HepG2 (cell line): ENCODE measurements at regions not wholly inside any gene's neighbourhood (a gene's known extent, or its start where the extent isn't known, plus 50 kb on each side); places are given as distances from the start of the nearest gene placed in this dataset.

ENCODE experiments used
- ATAC-seq: fragments of 200-7000 bp; cut with Tn5 transposase; 3 replicates; pipeline ENCODE4 v1.9.1; 2020; ENCODE audit warnings: mild to moderate bottlenecking, moderate library complexity
- BruUV-seq: library from RNA; stranded (reverse); fragments of 400-500 nt; replicated peaks from 2 replicates; lab custom pipeline; 2021; lab: Mats Ljungman, UMichigan
- CTCF ChIA-PET: fragments of 300-600 bp; formaldehyde crosslinking; extraction: SDS; loops from one replicate; lab custom pipeline; 2021; ENCODE audit warnings: low total read pairs, inconsistent platforms, low intra/inter-chr PET ratio; lab: Yijun Ruan, JAX
- POLR2A ChIA-PET: fragments of 350-600 bp; sonication (Branson Sonifier 250); formaldehyde crosslinking; loops from one replicate; lab custom pipeline; 2020; ENCODE audit warnings: antibody characterized with exemption, inconsistent platforms; lab: Yijun Ruan, JAX
- DNase-seq: peaks from one replicate; pipeline ENCODE4 v3.0.0-alpha.2; 2015; ENCODE audit warnings: low spot score
- FAIRE-seq: peaks from 3 replicates; lab custom pipeline; 2011; peaks lifted over from hg19 to GRCh38; lab: Jason Lieb, UNC
- H2AFZ ChIP-seq: one replicate; pipeline ENCODE4 v1.6.1; 2011; ENCODE audit warnings: low read length, inconsistent platforms
- H3K27ac ChIP-seq: fragments of 300-600 bp; 3 replicates; pipeline ENCODE4 v1.8.0; 2011; ENCODE audit warnings: mixed run types, mild to moderate bottlenecking, mixed read lengths, low read length, inconsistent platforms; ENCODE audit not compliant: insufficient read depth; ENCODE audit errors: extremely low read length
- H3K27me3 ChIP-seq, 2 experiments: fragments of 200-600 bp in 1 of 2; 2 replicates in 1 of 2; 3 replicates in 1 of 2; pipeline versions ENCODE4 v1.6.0 to v1.8.0; 2011; ENCODE audit warnings: low read length in 2 of 2, mild to moderate bottlenecking in 2 of 2, moderate library complexity in 2 of 2, inconsistent platforms in 1 of 2; ENCODE audit not compliant: insufficient read depth in 2 of 2, control insufficient read depth in 1 of 2
- H3K36me3 ChIP-seq, 2 experiments: fragments of 200-600 bp in 1 of 2; replicated peaks in 1 of 2; 2 replicates in 1 of 2; 3 replicates in 1 of 2; pipeline versions ENCODE4 v1.5.1 to v1.8.0; 2011; ENCODE audit warnings: low read length in 2 of 2, inconsistent platforms in 1 of 2; ENCODE audit not compliant: insufficient read depth in 2 of 2, control insufficient read depth in 1 of 2
- H3K4me1 ChIP-seq: 2 replicates; pipeline ENCODE4 v1.5.1; 2012; ENCODE audit warnings: low read length, inconsistent platforms; ENCODE audit not compliant: insufficient read depth
- H3K4me2 ChIP-seq: 2 replicates; pipeline ENCODE4 v1.6.0; 2011; ENCODE audit warnings: low read depth, low read length, inconsistent platforms
- H3K4me3 ChIP-seq, 3 experiments: fragments of 200-600 bp in 1 of 3; sonication (generic), shearing (Covaris generic) in 1 of 3; replicated peaks in 1 of 3; 2 replicates each; pipeline ENCODE4 v1.5.1; 2011 to 2016; ENCODE audit warnings: low read length in 3 of 3, inconsistent platforms in 2 of 3, low read depth in 2 of 3, mild to moderate bottlenecking in 2 of 3, control low read depth in 1 of 3, mixed read lengths in 1 of 3; ENCODE audit not compliant: insufficient read depth in 1 of 3
- H3K79me2 ChIP-seq: one replicate; pipeline ENCODE4 v1.6.1; 2011; ENCODE audit warnings: low read length, inconsistent platforms; ENCODE audit not compliant: insufficient read depth
- H3K9ac ChIP-seq: 2 replicates; pipeline ENCODE4 v1.6.0; 2011; ENCODE audit warnings: mild to moderate bottlenecking, low read depth, low read length, inconsistent platforms; ENCODE audit not compliant: insufficient read depth
- H3K9me3 ChIP-seq: 2 replicates; pipeline ENCODE4 v1.5.1; 2012; ENCODE audit warnings: mild to moderate bottlenecking, low read length
- H4K20me1 ChIP-seq: 2 replicates; pipeline ENCODE4 v1.6.0; 2011; ENCODE audit warnings: inconsistent platforms, mild to moderate bottlenecking, low read length, moderate library complexity; ENCODE audit not compliant: insufficient read depth
- ARID4A ChIP-seq: sonication (generic); formaldehyde crosslinking; IDR thresholded peaks from 2 replicates; pipeline ENCODE4 v1.5.0; 2020; ENCODE audit warnings: mild to moderate bottlenecking, missing genetic modification reagents, borderline replicate concordance
- ARNT ChIP-seq: fragments of 450-650 bp; IDR thresholded peaks from 2 replicates; pipeline ENCODE4 v1.6.1; 2017
- CBX2 ChIP-seq, 2 experiments: fragments of 200-600 bp in 1 of 2; sonication (generic); formaldehyde crosslinking in 1 of 2; IDR thresholded peaks; 2 replicates each; pipeline versions ENCODE4 v1.7.0 to v1.8.1; 2018 to 2022; ENCODE audit warnings: low read depth in 2 of 2, low read length in 1 of 2, mild to moderate bottlenecking in 1 of 2, missing genetic modification reagents in 1 of 2
- IKZF4 ChIP-seq: sonication (generic); formaldehyde crosslinking; IDR thresholded peaks from 2 replicates; pipeline ENCODE4 v1.5.1; 2020; ENCODE audit warnings: borderline replicate concordance, mild to moderate bottlenecking, low read depth, missing genetic modification reagents; ENCODE audit errors: not compliant biosample characterization
- MAFK ChIP-seq, 2 experiments: IDR thresholded peaks in 1 of 2; conservative IDR thresholded peaks in 1 of 2; 2 replicates each; pipeline ENCODE4 v1.6.1; 2011; ENCODE audit warnings: improper control_type of control experiment in 2 of 2, low read length in 2 of 2
- MBNL3 ChIP-seq: fragments of 250-450 bp; sonication (Bioruptor Pico); conservative IDR thresholded peaks from 2 replicates; pipeline ENCODE4 v1.8.0; 2022; ENCODE audit warnings: mild to moderate bottlenecking, inconsistent platforms
- NFE2L1 ChIP-seq: sonication (generic); formaldehyde crosslinking; IDR thresholded peaks from 2 replicates; pipeline ENCODE4 v1.4.0; 2020; ENCODE audit warnings: missing genetic modification reagents, mild to moderate bottlenecking, borderline replicate concordance
- ZNF709 ChIP-seq: sonication (generic); formaldehyde crosslinking; IDR thresholded peaks from 2 replicates; pipeline ENCODE4 v1.5.0; 2020; ENCODE audit warnings: mild to moderate bottlenecking, missing genetic modification reagents
- WGBS: methylation state at CpG from one replicate; pipeline ENCODE4 v1.1.6; 2017; ENCODE audit warnings: low lambda C conversion rate; 5-methylcytosine and 5-hydroxymethylcytosine counted together
- in situ Hi-C: cut with HindIII; loops from 2 replicates; pipeline ENCODE4 v1.10.0; 2017; ENCODE audit warnings: low pct_unique_long_range_greater_than_20kb; ENCODE audit not compliant: extremely low pct_ligation_motif_present
- intact Hi-C: fragments of 100-400 bp; cut with micrococcal nuclease; formaldehyde crosslinking; loops from one replicate; pipeline ENCODE4 v1.10.0; 2022; ENCODE audit not compliant: unreplicated experiment

- ChIA-PET POLR2A (no interaction called here), CTCF (no interaction called here)
- Histone ChIP-seq H3K27ac (no peak overlapping the region), H3K9me3 (no peaks in the 10 kb centered on the region), H3K4me2 (no peak overlapping the region), H3K9ac (no peak overlapping the region), H3K36me3 (no peaks in the 10 kb centered on the region), H3K4me1 (no peaks in the 10 kb centered on the region), H2AFZ (no peak overlapping the region), H3K4me3 (no peak overlapping the region), H4K20me1 (no peaks in the 10 kb centered on the region), H3K79me2 (no peaks in the 10 kb centered on the region), H3K27me3 (peaks cover 0 to 3% of the 10 kb centered on the region in 2 experiments; a peak in 1 of 5 replicates)
- DNase-seq (no peak), ATAC-seq (no peak), FAIRE-seq (no peak)
- no peak for TF ChIP-seq MBNL3
- 12% methylated on average over 6 of the region's 6 CpGs for WGBS
- in situ Hi-C loops = no loop called here
- intact Hi-C loops = no loop called here
- BruUV-seq = no TSS peak
Measured at GRCh38 chr5:3139499-3139931, 388.0 kb upstream of the IRX2 start.

DNA sequence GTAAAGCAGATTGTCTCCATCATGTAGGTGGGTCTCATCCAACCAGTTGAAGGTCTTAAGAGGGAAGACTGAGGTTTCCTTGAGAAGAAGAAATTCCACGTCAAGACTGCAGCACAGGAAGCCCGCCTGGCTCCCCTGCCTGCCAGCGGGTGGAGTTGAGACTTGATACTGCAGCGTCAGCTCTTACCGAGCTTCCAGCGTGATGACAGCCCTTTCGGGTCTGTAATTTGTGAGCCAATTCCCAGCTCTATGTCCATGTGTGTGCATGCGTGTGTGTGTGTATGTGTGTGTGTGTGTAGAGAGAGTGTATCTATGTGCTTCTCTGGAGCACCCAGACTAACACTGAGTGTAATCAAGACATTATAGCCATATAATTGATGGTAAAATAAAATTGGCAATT lies 379.7 kb upstream of the IRX2 start:
- in situ Hi-C loops = no loop called here
- no TSS peak for BruUV-seq
- no peak for FAIRE-seq

More for the DNA sequence above, 379.7 kb upstream of the IRX2 start:
- ATAC-seq (no peak), DNase-seq (no peak)
- Histone ChIP-seq H3K4me3 (no peak overlapping the region), H4K20me1 (no peaks in the 10 kb centered on the region), H3K4me2 (no peak overlapping the region), H3K27ac (no peak overlapping the region), H3K27me3 (peaks cover 0 to 3% of the 10 kb centered on the region in 2 experiments; a peak in 2 of 5 replicates), H3K36me3 (no peaks in the 10 kb centered on the region), H3K9me3 (no peaks in the 10 kb centered on the region), H2AFZ (no peak overlapping the region), H3K9ac (no peak overlapping the region), H3K4me1 (no peaks in the 10 kb centered on the region), H3K79me2 (no peaks in the 10 kb centered on the region)
- intact Hi-C loops = no loop called here
- ChIA-PET POLR2A (no interaction called here), CTCF (no interaction called here)
- TF ChIP-seq NFE2L1 (CRISPR knock-in tag) (no peak), ARNT (no peak), MAFK (conservative IDR thresholded peaks at IDR 0.05 in 1 of 2, IDR thresholded peaks at IDR 0.05 in 1 of 2; ENCODE audit: low read length in 2 of 2) (peak in 1 of 2 experiments; percentile 36; a peak in 1 of 4 replicates), ZNF709 (CRISPR knock-in tag) (no peak), CBX2 (IDR thresholded peaks at IDR 0.05; ENCODE audit: low read depth, low read length) (no peak), CBX2 (CRISPR knock-in tag; IDR thresholded peaks at IDR 0.05; ENCODE audit: low read depth) (no peak), ARID4A (CRISPR knock-in tag) (no peak), IKZF4 (CRISPR knock-in tag) (no peak)
- 0% methylated on average over 5 of the region's 8 CpGs for WGBS
